ENCODE measurements at regions not wholly inside any gene's neighbourhood (a gene's known extent, or its start where the extent isn't known, plus 50 kb on each side); places are given as distances from the start of the nearest gene placed in this dataset.
A peak's percentile ranks its signal among the peaks of the same experiment; 100 is the strongest.

DNA sequence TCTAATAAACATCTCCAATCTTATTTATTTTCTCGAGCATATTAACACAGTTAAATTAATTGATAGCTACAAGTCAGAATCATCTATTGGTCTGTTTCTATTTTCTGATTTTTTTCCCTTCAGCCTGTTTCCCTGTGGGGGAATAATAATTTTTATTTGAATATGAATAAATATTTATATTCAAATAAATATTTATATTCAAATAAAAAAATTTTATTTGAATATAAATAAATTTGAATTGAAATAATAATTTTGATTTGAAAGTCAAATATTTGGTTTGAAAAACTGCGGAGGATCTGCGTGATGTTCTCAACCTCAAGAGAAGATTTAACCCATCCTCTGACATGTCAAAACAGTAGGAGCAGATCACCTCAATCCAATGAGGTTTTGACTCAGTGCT lies 380.1 kb upstream of the MEIS2 start:
- whole genome bisulfite sequencing (ENCODE audit: insufficient coverage): no CpG with 5 or more reads among the region's 3 CpGs
- no peak overlapping the region for H3K27ac ChIP-seq (ENCODE audit: low read depth, low read length)
- H3K36me3 ChIP-seq (ENCODE audit: control insufficient read depth, insufficient read depth, low read length): no peaks in the 10 kb centered on the region
- H3K9me3 ChIP-seq (ENCODE audit: control insufficient read depth, insufficient read depth, low read length): no peaks in the 10 kb centered on the region
- H3K4me1 ChIP-seq (ENCODE audit: control insufficient read depth, insufficient read depth, low read length): no peaks in the 10 kb centered on the region
- no peak for DNase-seq (ENCODE audit: low read depth in 4 of 6, low spot score in 6 of 6)
- no peaks in the 10 kb centered on the region for H3K27me3 ChIP-seq (ENCODE audit: control insufficient read depth, insufficient read depth, low read length)
- no peak overlapping the region for H3K4me3 ChIP-seq (ENCODE audit: low read depth, low read length)

DNA sequence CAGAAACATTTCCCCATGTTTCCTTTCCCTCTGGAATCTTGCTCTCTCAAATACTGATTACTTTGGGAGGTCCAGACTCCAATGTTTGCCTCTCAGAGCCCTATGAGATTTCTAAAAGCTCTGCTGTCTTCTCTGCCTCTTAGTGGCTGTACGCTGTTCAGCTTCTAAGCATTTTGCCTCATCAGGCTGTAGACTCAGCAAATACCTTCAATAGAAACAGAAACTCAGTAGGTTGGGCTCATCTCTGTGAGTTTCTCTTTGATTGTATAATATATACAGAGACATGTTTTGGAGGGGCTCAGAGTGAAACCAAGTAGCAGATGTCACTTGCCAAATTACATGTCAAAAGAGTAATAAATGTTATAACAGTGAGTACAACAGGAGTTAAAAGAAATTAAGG lies 380.8 kb upstream of the MEIS2 start:
- Histone ChIP-seq H3K4me3 (ENCODE audit: low read depth, low read length) (no peak overlapping the region), H3K27ac (ENCODE audit: low read depth, low read length) (no peak overlapping the region), H3K9me3 (ENCODE audit: control insufficient read depth, insufficient read depth, low read length) (no peaks in the 10 kb centered on the region), H3K36me3 (ENCODE audit: control insufficient read depth, insufficient read depth, low read length) (no peaks in the 10 kb centered on the region), H3K4me1 (ENCODE audit: control insufficient read depth, insufficient read depth, low read length) (no peaks in the 10 kb centered on the region), H3K27me3 (ENCODE audit: control insufficient read depth, insufficient read depth, low read length) (no peaks in the 10 kb centered on the region)
- DNase-seq (ENCODE audit: low read depth in 4 of 6, low spot score in 6 of 6): no peak
- 90% methylated on average over 1 of the region's 1 CpG for WGBS (ENCODE audit: insufficient coverage)

DNA sequence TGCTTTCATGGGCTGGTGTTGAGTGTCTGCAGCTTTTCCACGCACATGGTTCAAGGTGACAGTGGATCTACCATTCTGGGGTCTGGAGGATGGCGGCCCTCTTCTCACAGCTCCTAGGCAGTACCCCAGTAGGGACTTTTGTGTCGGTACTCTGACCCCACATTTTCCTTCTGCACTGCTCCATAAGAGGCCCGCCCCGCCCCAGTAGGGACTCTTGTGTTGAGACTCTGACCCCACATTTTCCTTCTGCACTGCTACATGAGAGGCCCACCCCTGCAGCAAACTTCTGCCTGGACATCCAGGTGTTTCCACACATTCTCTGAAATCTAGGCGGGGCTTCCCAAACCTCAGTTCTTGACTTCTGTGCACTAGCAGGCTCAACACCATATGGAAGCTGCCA lies 383.4 kb upstream of the MEIS2 start:
- Histone ChIP-seq H3K9me3 (ENCODE audit: control insufficient read depth, insufficient read depth, low read length) (no peaks in the 10 kb centered on the region), H3K4me1 (ENCODE audit: control insufficient read depth, insufficient read depth, low read length) (no peaks in the 10 kb centered on the region), H3K27ac (ENCODE audit: low read depth, low read length) (no peak overlapping the region), H3K27me3 (ENCODE audit: control insufficient read depth, insufficient read depth, low read length) (no peaks in the 10 kb centered on the region), H3K36me3 (ENCODE audit: control insufficient read depth, insufficient read depth, low read length) (no peaks in the 10 kb centered on the region), H3K4me3 (ENCODE audit: low read depth, low read length) (no peak overlapping the region)
- DNase-seq (ENCODE audit: low read depth in 4 of 6, low spot score in 6 of 6): no peak
- 86% methylated on average over 6 of the region's 6 CpGs for WGBS (ENCODE audit: insufficient coverage)

DNA sequence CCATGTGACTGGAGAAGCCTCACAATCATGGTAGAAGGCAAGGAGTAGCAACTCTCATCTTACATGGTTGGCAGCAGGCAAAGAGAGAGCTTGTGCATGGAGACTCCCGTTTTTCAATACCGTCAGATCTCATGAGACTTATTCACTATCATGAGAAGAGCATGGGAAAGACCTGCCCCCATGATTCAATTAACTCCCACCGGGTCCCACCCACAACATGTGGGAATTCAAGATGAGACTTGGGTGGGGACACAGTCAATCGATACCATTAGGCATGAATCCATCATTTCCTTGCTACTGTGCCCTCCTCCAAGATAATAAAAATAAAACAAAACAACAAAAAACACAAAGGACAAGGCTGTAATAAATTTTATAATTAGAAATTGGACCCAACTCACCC lies 384.7 kb upstream of the MEIS2 start:
- H3K9me3 ChIP-seq (ENCODE audit: control insufficient read depth, insufficient read depth, low read length): no peaks in the 10 kb centered on the region
- no peaks in the 10 kb centered on the region for H3K27me3 ChIP-seq (ENCODE audit: control insufficient read depth, insufficient read depth, low read length)
- no peak overlapping the region for H3K4me3 ChIP-seq (ENCODE audit: low read depth, low read length)
- no peaks in the 10 kb centered on the region for H3K4me1 ChIP-seq (ENCODE audit: control insufficient read depth, insufficient read depth, low read length)
- no peaks in the 10 kb centered on the region for H3K36me3 ChIP-seq (ENCODE audit: control insufficient read depth, insufficient read depth, low read length)
- DNase-seq (ENCODE audit: low read depth in 4 of 6, low spot score in 6 of 6): no peak
- no peak overlapping the region for H3K27ac ChIP-seq (ENCODE audit: low read depth, low read length)
- 93% methylated on average over 2 of the region's 4 CpGs for WGBS (ENCODE audit: insufficient coverage)

DNA sequence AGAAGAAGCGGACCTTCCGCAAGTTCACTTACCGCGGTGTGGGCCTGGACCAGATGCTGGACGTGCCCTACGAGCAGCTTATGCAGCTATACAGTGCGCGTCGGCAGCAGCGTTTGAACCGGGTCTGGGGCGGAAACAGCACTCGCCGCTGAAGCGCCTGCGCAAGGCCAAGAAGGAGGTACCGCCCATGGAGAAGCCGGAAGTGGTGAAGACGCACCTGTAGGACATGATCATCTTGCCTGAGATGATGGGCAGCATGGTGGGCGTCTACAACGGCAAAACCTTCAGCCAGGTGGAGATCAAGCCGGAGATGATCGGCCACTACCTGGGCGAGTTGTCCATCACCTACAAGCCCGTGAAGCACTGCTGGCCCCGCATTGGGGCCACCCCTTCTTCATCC lies 390.4 kb upstream of the MEIS2 start:
- Histone ChIP-seq H3K27ac (ENCODE audit: low read depth, low read length) (no peak overlapping the region), H3K9me3 (ENCODE audit: control insufficient read depth, insufficient read depth, low read length) (no peaks in the 10 kb centered on the region), H3K27me3 (ENCODE audit: control insufficient read depth, insufficient read depth, low read length) (no peaks in the 10 kb centered on the region), H3K4me1 (ENCODE audit: control insufficient read depth, insufficient read depth, low read length) (no peaks in the 10 kb centered on the region), H3K4me3 (ENCODE audit: low read depth, low read length) (no peak overlapping the region), H3K36me3 (ENCODE audit: control insufficient read depth, insufficient read depth, low read length) (no peaks in the 10 kb centered on the region)
- DNase-seq (ENCODE audit: low read depth in 4 of 6, low spot score in 6 of 6): no peak
- 96% methylated on average over 25 of the region's 26 CpGs for WGBS (ENCODE audit: insufficient coverage)

DNA sequence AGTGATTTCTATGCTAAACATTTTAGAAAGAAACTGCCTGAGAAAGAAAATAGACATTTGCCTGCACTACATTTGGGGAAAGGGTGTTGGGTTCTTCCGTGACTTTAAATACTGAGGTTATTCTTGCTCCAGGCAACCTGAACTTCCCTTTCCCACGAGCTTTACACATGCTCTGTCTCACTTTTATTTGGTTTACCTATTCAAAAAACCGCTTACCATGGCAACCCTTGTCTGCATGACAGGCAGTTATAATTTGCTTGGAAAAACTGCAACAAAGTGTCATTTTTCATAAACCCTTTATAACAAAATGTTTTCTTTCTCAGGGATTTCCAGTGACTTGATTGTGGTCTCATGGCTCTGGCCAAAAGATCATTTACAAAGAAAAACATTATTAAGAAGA lies 416.3 kb upstream of the MEIS2 start:
- H3K27ac ChIP-seq (ENCODE audit: low read depth, low read length): no peak overlapping the region
- H3K4me1 ChIP-seq (ENCODE audit: control insufficient read depth, insufficient read depth, low read length): no peaks in the 10 kb centered on the region
- no peaks in the 10 kb centered on the region for H3K36me3 ChIP-seq (ENCODE audit: control insufficient read depth, insufficient read depth, low read length)
- H3K4me3 ChIP-seq (ENCODE audit: low read depth, low read length): no peak overlapping the region
- no peaks in the 10 kb centered on the region for H3K9me3 ChIP-seq (ENCODE audit: control insufficient read depth, insufficient read depth, low read length)
- WGBS (ENCODE audit: insufficient coverage): 40% methylated on average over 2 of the region's 3 CpGs
- DNase-seq (ENCODE audit: low read depth in 4 of 6, low spot score in 6 of 6): peak in 2 of 6 donors; percentile 18 to 41
- no peaks in the 10 kb centered on the region for H3K27me3 ChIP-seq (ENCODE audit: control insufficient read depth, insufficient read depth, low read length)

DNA sequence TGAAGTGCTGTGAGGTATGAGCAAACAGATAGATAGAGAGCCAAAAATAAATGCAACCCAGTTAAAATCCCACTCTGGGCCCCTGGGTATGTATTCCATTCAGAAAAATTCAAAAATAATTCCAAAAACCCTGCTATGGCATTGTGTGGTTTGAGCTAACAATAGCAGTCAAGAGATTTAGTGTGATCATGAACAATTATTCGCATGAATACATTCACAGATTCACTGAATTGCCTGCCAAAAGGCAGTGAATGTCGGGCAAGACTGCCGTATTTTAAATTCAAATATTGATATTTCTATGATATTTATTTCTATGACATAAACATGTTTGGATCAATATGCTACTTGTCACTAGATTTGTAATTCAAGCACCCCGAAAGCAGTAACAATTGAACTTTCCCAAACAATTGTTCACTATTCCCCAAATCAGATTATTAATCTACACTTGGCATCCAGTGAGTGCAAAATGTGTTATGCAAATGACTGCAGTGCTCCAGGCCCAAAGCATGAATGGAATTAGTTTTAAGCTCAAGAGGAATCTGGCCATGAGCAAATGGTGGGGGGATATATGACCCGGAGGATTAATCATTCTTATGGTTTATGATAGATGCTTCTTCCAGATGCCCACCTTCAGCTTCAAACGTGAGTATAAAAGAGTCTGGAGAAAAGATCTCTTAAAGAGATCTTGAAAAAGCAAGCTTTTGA lies 417.0 kb upstream of the MEIS2 start:
- Histone ChIP-seq H3K4me1 (ENCODE audit: control insufficient read depth, insufficient read depth, low read length) (no peaks in the 10 kb centered on the region), H3K4me3 (ENCODE audit: low read depth, low read length) (no peak overlapping the region), H3K27ac (ENCODE audit: low read depth, low read length) (no peak overlapping the region), H3K36me3 (ENCODE audit: control insufficient read depth, insufficient read depth, low read length) (no peaks in the 10 kb centered on the region), H3K9me3 (ENCODE audit: control insufficient read depth, insufficient read depth, low read length) (no peaks in the 10 kb centered on the region), H3K27me3 (ENCODE audit: control insufficient read depth, insufficient read depth, low read length) (no peaks in the 10 kb centered on the region)
- DNase-seq (ENCODE audit: low read depth in 4 of 6, low spot score in 6 of 6): peak in 3 of 6 donors; percentile 4 to 75 (median 61)
- no CpG with 5 or more reads among the region's 6 CpGs for WGBS (ENCODE audit: insufficient coverage)

DNA sequence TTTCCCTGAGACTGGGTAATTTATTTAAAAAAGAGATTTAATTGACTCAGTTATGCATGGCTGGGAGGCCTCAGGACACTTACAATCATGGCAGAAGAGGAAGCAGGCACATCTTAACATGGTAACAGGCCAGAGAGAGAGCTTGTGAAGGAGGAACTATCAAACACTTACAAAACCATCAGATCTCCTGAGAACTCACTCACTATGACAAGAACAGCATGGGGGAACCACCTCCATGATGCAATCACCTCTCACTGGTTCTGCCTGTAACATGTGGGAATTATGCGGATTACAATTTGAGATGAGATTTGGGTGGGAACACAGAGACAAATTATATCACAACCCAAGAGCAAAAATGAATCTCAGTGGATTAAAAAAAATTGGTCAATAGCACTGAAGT lies 416.0 kb upstream of the TMCO5A start:
- no CpG with 5 or more reads among the region's 1 CpG for WGBS (ENCODE audit: insufficient coverage)
- Histone ChIP-seq H3K4me1 (ENCODE audit: control insufficient read depth, insufficient read depth, low read length) (no peaks in the 10 kb centered on the region), H3K27ac (ENCODE audit: low read depth, low read length) (no peak overlapping the region), H3K27me3 (ENCODE audit: control insufficient read depth, insufficient read depth, low read length) (no peaks in the 10 kb centered on the region), H3K9me3 (ENCODE audit: control insufficient read depth, insufficient read depth, low read length) (peaks cover 2% of the 10 kb centered on the region), H3K4me3 (ENCODE audit: low read depth, low read length) (no peak overlapping the region), H3K36me3 (ENCODE audit: control insufficient read depth, insufficient read depth, low read length) (no peaks in the 10 kb centered on the region)
- no peak for DNase-seq (ENCODE audit: low read depth in 4 of 6, low spot score in 6 of 6)

DNA sequence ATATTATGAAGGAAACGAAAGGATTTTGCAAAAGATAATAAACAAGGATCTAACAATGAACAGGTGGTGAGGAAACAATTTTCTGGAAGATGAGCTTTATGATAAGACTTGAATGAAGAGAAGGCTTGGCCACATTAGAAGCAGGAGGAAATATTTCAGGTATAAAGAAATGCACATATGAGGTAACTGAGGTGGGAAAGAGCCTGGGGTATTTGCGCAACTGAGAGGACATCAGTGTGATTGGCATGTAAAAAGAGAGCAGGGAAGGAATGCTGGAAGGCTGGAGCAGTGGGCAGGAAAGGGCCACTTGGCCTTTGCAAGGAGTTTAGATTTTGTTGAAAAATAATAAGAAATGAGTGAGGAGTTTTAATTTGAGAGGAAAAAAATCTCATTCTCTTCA lies 414.4 kb upstream of the TMCO5A start:
- WGBS (ENCODE audit: insufficient coverage): 92% methylated on average over 2 of the region's 2 CpGs

DNA sequence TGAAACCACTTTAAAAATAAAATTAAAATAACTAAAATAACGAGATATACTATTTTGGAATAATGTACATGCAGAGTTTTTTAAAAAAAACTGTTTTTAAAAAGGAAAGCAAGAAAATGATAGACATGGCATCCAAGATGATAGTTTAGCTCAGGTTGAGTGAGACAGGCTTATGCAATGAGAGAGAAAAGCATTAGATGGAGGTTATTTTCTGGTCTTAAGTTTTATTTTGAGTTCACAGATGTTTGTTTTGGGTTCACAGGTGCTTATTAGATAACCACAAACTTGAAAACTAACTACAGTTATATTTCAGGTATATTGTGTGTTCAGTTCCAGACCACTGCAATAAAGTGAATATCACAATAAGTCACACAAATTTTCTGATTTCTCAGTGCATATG lies 413.6 kb upstream of the TMCO5A start:
- H3K4me1 ChIP-seq (ENCODE audit: control insufficient read depth, insufficient read depth, low read length): no peaks in the 10 kb centered on the region
- H3K27ac ChIP-seq (ENCODE audit: low read depth, low read length): no peak overlapping the region
- H3K4me3 ChIP-seq (ENCODE audit: low read depth, low read length): no peak overlapping the region
- WGBS (ENCODE audit: insufficient coverage): 80% methylated on average over 1 of the region's 1 CpG
- H3K9me3 ChIP-seq (ENCODE audit: control insufficient read depth, insufficient read depth, low read length): peaks cover 2% of the 10 kb centered on the region
- no peaks in the 10 kb centered on the region for H3K36me3 ChIP-seq (ENCODE audit: control insufficient read depth, insufficient read depth, low read length)
- H3K27me3 ChIP-seq (ENCODE audit: control insufficient read depth, insufficient read depth, low read length): no peaks in the 10 kb centered on the region
- no peak for DNase-seq (ENCODE audit: low read depth in 4 of 6, low spot score in 6 of 6)

More for the DNA sequence above, 414.4 kb upstream of the TMCO5A start:
- Histone ChIP-seq H3K27ac (ENCODE audit: low read depth, low read length) (no peak overlapping the region), H3K36me3 (ENCODE audit: control insufficient read depth, insufficient read depth, low read length) (no peaks in the 10 kb centered on the region), H3K9me3 (ENCODE audit: control insufficient read depth, insufficient read depth, low read length) (peaks cover 2% of the 10 kb centered on the region), H3K4me1 (ENCODE audit: control insufficient read depth, insufficient read depth, low read length) (no peaks in the 10 kb centered on the region), H3K4me3 (ENCODE audit: low read depth, low read length) (no peak overlapping the region), H3K27me3 (ENCODE audit: control insufficient read depth, insufficient read depth, low read length) (no peaks in the 10 kb centered on the region)
- no peak for DNase-seq (ENCODE audit: low read depth in 4 of 6, low spot score in 6 of 6)
